Spleen (tissue), 7 donors: ENCODE measurements at regions not wholly inside any gene's neighbourhood (a gene's known extent, or its start where the extent isn't known, plus 50 kb on each side); places are given as distances from the start of the nearest gene placed in this dataset.

Source experiments
- CTCF ChIP-seq, 11 experiments: fragments of 200-600 bp in 7 of 11; fragments of 450-650 bp in 4 of 11; sonication (generic) in 4 of 11; IDR thresholded peaks in 8 of 11; conservative IDR thresholded peaks in 3 of 11; 1 replicate in 7 of 11; 2 replicates in 4 of 11; pipeline versions ENCODE4 v1.4.0 to v1.8.0; 2016 to 2021; ENCODE audit warnings: antibody characterized with exemption in 11 of 11, inconsistent platforms in 4 of 11, mild to moderate bottlenecking in 1 of 11
- POLR2A ChIP-seq, 3 donors: fragments of 450-650 bp; IDR thresholded peaks; one replicate each; pipeline ENCODE4 v1.5.1; 2017; ENCODE audit warnings: antibody characterized with exemption in 3 of 3, mild to moderate bottlenecking in 1 of 3
- donor health status: DM: no; HTN: no; CAD: no; lungs with moderate emphysema.
- donor health status: DM: no; HTN: no; CAD: no.
- donor health status: DM: no; HTN: no; CAD: no.

- TF ChIP-seq CTCF (IDR thresholded peaks at IDR 0.05 in 8 of 11, conservative IDR thresholded peaks at IDR 0.05 in 3 of 11) (no peak), POLR2A (IDR thresholded peaks at IDR 0.05) (no peak)
Measured at GRCh38 chr12:131494741-131495524, 216.0 kb upstream of the SFSWAP start.
